ENCODE measurements at regions not wholly inside any gene's neighbourhood (a gene's known extent, or its start where the extent isn't known, plus 50 kb on each side); places are given as distances from the start of the nearest gene placed in this dataset.
"Not testable (repeated sequence)": the region's sequence is repeated elsewhere in the genome, so short reads cannot be mapped to it uniquely, and the experiment has no call there.

DNA sequence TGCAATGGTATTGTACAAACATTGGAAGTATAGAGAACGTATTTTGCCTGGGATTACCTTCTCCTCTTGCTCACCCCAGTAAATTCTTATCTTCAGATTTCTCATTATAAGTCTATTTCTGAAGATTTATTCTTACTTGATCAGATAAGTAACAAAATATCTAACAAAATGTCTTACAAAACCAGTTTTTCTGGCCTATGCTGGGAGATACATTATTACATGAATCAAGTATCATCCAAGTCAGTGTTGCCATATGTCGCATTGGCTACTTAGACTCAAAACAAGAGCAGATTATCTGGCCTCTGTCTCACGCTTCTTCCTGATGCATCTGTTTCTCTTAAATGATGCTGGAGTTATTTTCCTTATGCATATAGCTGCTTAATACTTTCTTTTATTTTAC, 408.5 kb downstream of the CCER1 start:
- TF ChIP-seq, protein P1, sequence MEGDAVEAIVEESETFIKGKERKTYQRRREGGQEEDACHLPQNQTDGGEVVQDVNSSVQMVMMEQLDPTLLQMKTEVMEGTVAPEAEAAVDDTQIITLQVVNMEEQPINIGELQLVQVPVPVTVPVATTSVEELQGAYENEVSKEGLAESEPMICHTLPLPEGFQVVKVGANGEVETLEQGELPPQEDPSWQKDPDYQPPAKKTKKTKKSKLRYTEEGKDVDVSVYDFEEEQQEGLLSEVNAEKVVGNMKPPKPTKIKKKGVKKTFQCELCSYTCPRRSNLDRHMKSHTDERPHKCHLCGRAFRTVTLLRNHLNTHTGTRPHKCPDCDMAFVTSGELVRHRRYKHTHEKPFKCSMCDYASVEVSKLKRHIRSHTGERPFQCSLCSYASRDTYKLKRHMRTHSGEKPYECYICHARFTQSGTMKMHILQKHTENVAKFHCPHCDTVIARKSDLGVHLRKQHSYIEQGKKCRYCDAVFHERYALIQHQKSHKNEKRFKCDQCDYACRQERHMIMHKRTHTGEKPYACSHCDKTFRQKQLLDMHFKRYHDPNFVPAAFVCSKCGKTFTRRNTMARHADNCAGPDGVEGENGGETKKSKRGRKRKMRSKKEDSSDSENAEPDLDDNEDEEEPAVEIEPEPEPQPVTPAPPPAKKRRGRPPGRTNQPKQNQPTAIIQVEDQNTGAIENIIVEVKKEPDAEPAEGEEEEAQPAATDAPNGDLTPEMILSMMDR (IDR thresholded peaks at IDR 0.05; ENCODE audit: insufficient read depth, low read length, poor library complexity, severe bottlenecking), result no peak
- no peaks in the 10 kb centered on the region for H3K27me3 ChIP-seq (replicated peaks; ENCODE audit: control insufficient read depth, insufficient read depth, low read length)
- DNase-seq (ENCODE audit: extremely low read depth, insufficient read length), result no peak
- no peak overlapping the region for H3K4me3 ChIP-seq (replicated peaks; ENCODE audit: low read depth, low read length)
- no peaks in the 10 kb centered on the region for H3K36me3 ChIP-seq (ENCODE audit: control insufficient read depth, insufficient read depth, low read length)

DNA sequence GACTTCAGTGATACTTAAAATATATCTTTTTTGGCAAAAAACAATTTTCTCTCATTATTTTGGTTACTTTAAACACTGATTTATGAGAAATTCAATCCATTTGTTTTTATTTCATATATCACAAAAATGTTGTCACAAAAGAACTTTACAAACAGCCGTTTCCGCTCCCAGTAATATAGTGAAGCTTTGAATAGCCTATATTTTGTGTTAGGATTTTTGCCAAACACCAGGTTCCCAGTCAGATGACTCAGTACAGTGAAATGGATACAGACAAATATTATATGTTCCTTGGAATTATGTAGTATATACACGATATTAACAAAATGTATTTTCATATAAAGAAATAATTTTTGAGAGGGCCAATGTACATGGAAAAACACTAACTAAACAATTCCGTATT, 411.1 kb downstream of the CCER1 start:
- TF ChIP-seq, protein P1 (IDR thresholded peaks at IDR 0.05; ENCODE audit: insufficient read depth, low read length, poor library complexity, severe bottlenecking), result no peak
- H3K36me3 ChIP-seq (ENCODE audit: control insufficient read depth, insufficient read depth, low read length), result no peaks in the 10 kb centered on the region

DNA sequence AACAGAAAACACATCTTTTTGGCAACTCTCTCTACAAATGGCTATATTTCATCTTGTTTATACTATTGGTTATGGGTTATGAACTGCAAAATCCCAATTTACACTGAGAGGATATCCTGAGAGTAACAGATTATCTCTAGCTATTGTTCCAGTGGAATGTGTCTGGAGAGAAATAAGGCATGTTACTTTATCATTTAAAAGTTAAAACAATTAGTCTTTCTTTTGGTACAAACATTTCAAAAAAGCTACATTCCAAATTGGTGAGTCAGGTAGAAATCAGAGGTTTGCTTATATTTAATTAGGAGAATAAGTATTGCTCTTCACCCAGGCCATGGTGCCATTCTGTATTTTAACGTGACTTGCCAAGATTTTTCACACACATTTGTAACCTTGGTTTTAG, 411.6 kb downstream of the CCER1 start:
- DNase-seq (ENCODE audit: extremely low read depth, insufficient read length), result no peak
- Histone ChIP-seq H3K36me3 (ENCODE audit: control insufficient read depth, insufficient read depth, low read length) (no peaks in the 10 kb centered on the region), H3K27me3 (replicated peaks; ENCODE audit: control insufficient read depth, insufficient read depth, low read length) (no peaks in the 10 kb centered on the region), H3K4me3 (replicated peaks; ENCODE audit: low read depth, low read length) (no peak overlapping the region)
- TF ChIP-seq, protein P1 (IDR thresholded peaks at IDR 0.05; ENCODE audit: insufficient read depth, low read length, poor library complexity, severe bottlenecking), result no peak

More for the DNA sequence above, 411.1 kb downstream of the CCER1 start:
- Histone ChIP-seq H3K4me3 (replicated peaks; ENCODE audit: low read depth, low read length) (no peak overlapping the region), H3K27me3 (replicated peaks; ENCODE audit: control insufficient read depth, insufficient read depth, low read length) (no peaks in the 10 kb centered on the region)
- DNase-seq (ENCODE audit: extremely low read depth, insufficient read length), result no peak

DNA sequence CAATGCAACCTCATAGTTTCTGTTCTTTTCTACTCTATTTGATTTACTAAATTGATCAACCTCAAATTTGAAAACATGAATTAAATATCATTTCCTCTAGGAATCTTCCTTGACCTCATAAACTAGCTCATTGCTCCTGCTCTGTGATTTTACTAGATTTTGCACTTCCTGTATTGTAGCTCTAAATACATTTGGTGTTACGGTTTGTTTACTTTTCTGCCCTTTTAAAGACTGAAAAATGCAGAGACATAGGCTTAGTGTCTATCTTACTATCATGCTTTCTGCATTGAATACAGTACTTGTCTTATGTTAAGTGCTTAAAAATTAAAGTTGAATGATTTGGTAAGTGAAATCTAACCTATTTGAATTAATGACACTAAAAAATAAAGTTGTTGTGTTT, 412.1 kb downstream of the CCER1 start:
- H3K36me3 ChIP-seq (ENCODE audit: control insufficient read depth, insufficient read depth, low read length); H3K27me3 ChIP-seq (replicated peaks; ENCODE audit: control insufficient read depth, insufficient read depth, low read length); DNase-seq (ENCODE audit: extremely low read depth, insufficient read length): not testable (repeated sequence)

DNA sequence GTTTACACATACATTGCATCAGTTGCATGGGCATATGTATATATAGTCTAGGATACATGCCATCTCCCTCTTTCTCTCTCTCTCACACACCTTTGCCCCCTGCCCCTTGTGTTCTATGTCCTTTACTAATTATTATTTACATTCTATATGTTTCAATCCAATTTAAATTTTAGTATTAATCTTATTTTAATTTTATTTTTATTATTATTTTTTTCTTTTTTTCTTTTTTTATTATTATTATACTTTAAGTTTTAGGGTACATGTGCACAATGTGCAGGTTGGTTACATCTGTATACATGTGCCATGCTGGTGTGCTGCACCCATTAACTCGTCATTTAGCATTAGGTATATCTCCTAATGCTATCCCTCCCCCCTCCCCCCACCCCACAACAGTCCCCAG, 421.1 kb downstream of the CCER1 start:
- H3K4me3 ChIP-seq (replicated peaks; ENCODE audit: low read depth, low read length); DNase-seq (ENCODE audit: extremely low read depth, insufficient read length); H3K36me3 ChIP-seq (ENCODE audit: control insufficient read depth, insufficient read depth, low read length): not testable (repeated sequence)

More for the DNA sequence above, 412.1 kb downstream of the CCER1 start:
- H3K4me3 ChIP-seq (replicated peaks; ENCODE audit: low read depth, low read length), result not testable (repeated sequence)

DNA sequence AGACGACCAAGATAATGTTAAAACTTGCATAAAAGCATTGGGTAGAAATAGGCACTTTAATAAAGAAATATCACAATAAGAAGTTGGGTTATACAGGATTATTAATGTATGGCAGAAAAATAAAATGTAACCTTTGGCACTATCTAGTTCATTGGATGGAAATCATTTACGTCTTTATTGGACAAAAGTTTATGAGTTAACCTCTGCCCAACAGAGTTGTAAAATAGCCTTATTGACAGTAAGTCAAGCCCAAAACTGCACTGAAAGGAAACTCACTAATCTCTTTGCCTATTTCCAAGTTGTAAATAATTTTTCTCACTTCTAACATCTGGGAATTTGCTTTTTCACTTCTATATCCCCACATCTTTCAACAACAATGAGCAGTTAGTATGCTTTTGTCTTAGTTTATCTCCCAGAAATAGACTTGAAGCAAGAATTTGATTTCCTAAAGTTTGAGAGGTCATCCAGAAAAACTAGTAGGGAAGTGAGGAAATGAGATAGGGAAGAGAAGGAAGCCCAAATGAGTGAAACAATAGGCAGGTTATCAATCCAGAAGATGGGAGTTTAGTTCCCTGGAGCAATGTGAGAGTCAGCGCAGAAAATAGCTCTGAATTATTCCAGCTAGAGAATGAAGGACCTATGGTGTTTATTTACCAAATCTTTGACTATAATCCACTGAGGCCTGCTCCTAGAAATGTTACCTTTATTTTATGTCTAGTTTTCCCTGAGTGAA, 434.8 kb downstream of the CCER1 start:
- no peaks in the 10 kb centered on the region for H3K36me3 ChIP-seq (ENCODE audit: control insufficient read depth, insufficient read depth, low read length)
- H3K27me3 ChIP-seq (replicated peaks; ENCODE audit: control insufficient read depth, insufficient read depth, low read length), result no peaks in the 10 kb centered on the region
- H3K4me3 ChIP-seq (replicated peaks; ENCODE audit: low read depth, low read length), result no peak overlapping the region
- TF ChIP-seq, protein P1 (IDR thresholded peaks at IDR 0.05; ENCODE audit: insufficient read depth, low read length, poor library complexity, severe bottlenecking), result no peak
- no peak for DNase-seq (ENCODE audit: extremely low read depth, insufficient read length)

More for the DNA sequence above, 421.1 kb downstream of the CCER1 start:
- not testable (repeated sequence) for H3K27me3 ChIP-seq (replicated peaks; ENCODE audit: control insufficient read depth, insufficient read depth, low read length)

DNA sequence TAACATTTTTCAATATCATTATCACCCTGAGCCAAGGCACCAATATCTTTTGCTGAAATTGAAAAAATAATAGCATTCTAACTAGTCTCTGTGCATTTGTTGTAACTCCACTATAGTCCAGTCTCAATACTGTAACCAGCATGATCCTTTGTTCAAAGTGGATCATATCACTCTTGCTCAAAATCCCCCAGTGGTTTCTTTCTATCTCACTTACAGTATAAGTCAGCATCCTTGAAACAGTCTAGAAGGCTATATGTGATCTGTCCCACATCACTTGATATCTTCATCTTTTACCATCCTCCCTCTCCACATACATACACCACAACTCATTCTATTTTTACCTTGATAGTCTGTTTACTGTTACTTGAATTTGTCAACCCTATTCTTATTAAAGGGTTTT, 435.7 kb downstream of the CCER1 start:
- Histone ChIP-seq H3K4me3 (replicated peaks; ENCODE audit: low read depth, low read length) (no peak overlapping the region), H3K27me3 (replicated peaks; ENCODE audit: control insufficient read depth, insufficient read depth, low read length) (no peaks in the 10 kb centered on the region), H3K36me3 (ENCODE audit: control insufficient read depth, insufficient read depth, low read length) (no peaks in the 10 kb centered on the region)
- DNase-seq (ENCODE audit: extremely low read depth, insufficient read length), result no peak
- TF ChIP-seq, protein P1 (IDR thresholded peaks at IDR 0.05; ENCODE audit: insufficient read depth, low read length, poor library complexity, severe bottlenecking), result no peak
